ENCODE measurements at regions not wholly inside any gene's neighbourhood (a gene's known extent, or its start where the extent isn't known, plus 50 kb on each side); places are given as distances from the start of the nearest gene placed in this dataset.

GRCh38 chr7:26480156-26480555 is 188.5 kb downstream of the SNX10 start:
- POLR2A ChIA-PET, result no interaction called here
- no peaks in the 10 kb centered on the region for H3K79me2 ChIP-seq (ENCODE audit: insufficient read depth, low read length)
- RAD21 ChIA-PET (ENCODE audit: low non-redundant PET in 1 of 2, low total read pairs in 2 of 2, uncharacterized antibody in 2 of 2, unreplicated experiment in 2 of 2), result no interaction called here
- no peak overlapping the region for H2AFZ ChIP-seq (ENCODE audit: low read depth, low read length, poor library complexity, severe bottlenecking)
- H3K27me3 ChIP-seq (ENCODE audit: insufficient read depth, low read length), result no peaks in the 10 kb centered on the region
- no peak overlapping the region for H3K27ac ChIP-seq (ENCODE audit: low read depth, low read length)
- no peaks in the 10 kb centered on the region for H3K9me3 ChIP-seq (ENCODE audit: control insufficient read depth in 1 of 2, insufficient read depth in 1 of 2, low read depth in 1 of 2, low read length in 2 of 2)
- intact Hi-C loops (cut with micrococcal nuclease), result no loop called here
- H3K4me2 ChIP-seq (ENCODE audit: low read length), result no peak overlapping the region
- no peaks in the 10 kb centered on the region for H3K9me2 ChIP-seq (ENCODE audit: insufficient read depth)
- ATAC-seq, result no peak
- H3K36me3 ChIP-seq (ENCODE audit: control insufficient read depth in 1 of 2, insufficient read depth in 2 of 2, low read length in 2 of 2), result no peaks in the 10 kb centered on the region
- H3K4me1 ChIP-seq (ENCODE audit: control insufficient read depth in 1 of 2, insufficient read depth in 2 of 2, low read length in 2 of 2), result no peaks in the 10 kb centered on the region
- CTCF ChIA-PET, result no interaction called here
- no peak overlapping the region for H3K9ac ChIP-seq (ENCODE audit: low read length)
- no peak for DNase-seq (ENCODE audit: low read depth, low spot score)
- H3K4me3 ChIP-seq (replicated peaks in 1 of 2; ENCODE audit: low read depth in 1 of 2, low read length in 2 of 2), result no peak overlapping the region
- no peaks in the 10 kb centered on the region for H4K20me1 ChIP-seq (ENCODE audit: insufficient read depth)
- no peak for TF ChIP-seq ELF1 (IDR thresholded peaks at IDR 0.05; ENCODE audit: borderline replicate concordance, low read depth)
- no peak for TF ChIP-seq EZH2 (IDR thresholded peaks at IDR 0.05)
- no peak for TF ChIP-seq RAD21 (IDR thresholded peaks at IDR 0.05; ENCODE audit: low read depth)
- TF ChIP-seq EZH2phosphoT487 (IDR thresholded peaks at IDR 0.05; ENCODE audit: borderline replicate concordance), result no peak
- TF ChIP-seq JUND (IDR thresholded peaks at IDR 0.05), result no peak
- no peak for TF ChIP-seq ZNF274 (IDR thresholded peaks at IDR 0.05; ENCODE audit: low read depth, low read length)
- TF ChIP-seq CEBPB (IDR thresholded peaks at IDR 0.05; ENCODE audit: low read depth), result no peak
- no peak for TF ChIP-seq REST (IDR thresholded peaks at IDR 0.05; ENCODE audit: low read depth)
- no peak for TF ChIP-seq YY1 (IDR thresholded peaks at IDR 0.05; ENCODE audit: extremely low read depth, insufficient replicate concordance, low read depth, low read length)
- no peak for TF ChIP-seq CTCF (IDR thresholded peaks at IDR 0.05 in 2 of 3, conservative IDR thresholded peaks at IDR 0.05 in 1 of 3; ENCODE audit: borderline replicate concordance in 1 of 3, insufficient read depth in 1 of 3, low read depth in 2 of 3, low read length in 2 of 3)
- no peak for TF ChIP-seq POLR2AphosphoS5 (IDR thresholded peaks at IDR 0.05; ENCODE audit: low read depth, low read length)
- no peak for TF ChIP-seq FOSL1 (IDR thresholded peaks at IDR 0.05; ENCODE audit: low read depth)
- TF ChIP-seq CBX3 (IDR thresholded peaks at IDR 0.05; ENCODE audit: low read depth), result no peak
- no peak for TF ChIP-seq TCF7L2 (IDR thresholded peaks at IDR 0.05; ENCODE audit: borderline replicate concordance, extremely low read depth, insufficient read depth, insufficient read length)
- TF ChIP-seq SP1 (IDR thresholded peaks at IDR 0.05; ENCODE audit: low read depth), result no peak
- no TSS peak for BruUV-seq (replicated peaks)
